ENCODE measurements at regions not wholly inside any gene's neighbourhood (a gene's known extent, or its start where the extent isn't known, plus 50 kb on each side); places are given as distances from the start of the nearest gene placed in this dataset.

DNA sequence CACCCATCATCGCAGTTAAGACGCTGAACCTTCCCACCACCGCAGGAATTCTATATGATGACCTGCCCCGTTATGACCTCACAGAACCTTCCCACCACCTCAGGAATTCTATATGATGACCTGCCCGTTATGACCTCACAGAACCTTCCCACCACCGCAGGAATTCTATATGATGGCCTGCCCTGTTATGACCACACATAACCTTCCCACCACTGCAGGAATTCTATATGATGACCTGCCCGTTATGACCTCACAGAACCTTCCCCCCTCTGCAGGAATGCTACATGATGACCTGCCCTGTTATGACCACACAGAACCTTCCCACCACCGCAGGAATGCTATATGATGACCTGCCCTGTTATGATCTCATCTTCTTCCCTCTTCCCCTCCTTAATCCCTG is 64.3 kb downstream of the IRX1 start:
- TF ChIP-seq, protein P1, sequence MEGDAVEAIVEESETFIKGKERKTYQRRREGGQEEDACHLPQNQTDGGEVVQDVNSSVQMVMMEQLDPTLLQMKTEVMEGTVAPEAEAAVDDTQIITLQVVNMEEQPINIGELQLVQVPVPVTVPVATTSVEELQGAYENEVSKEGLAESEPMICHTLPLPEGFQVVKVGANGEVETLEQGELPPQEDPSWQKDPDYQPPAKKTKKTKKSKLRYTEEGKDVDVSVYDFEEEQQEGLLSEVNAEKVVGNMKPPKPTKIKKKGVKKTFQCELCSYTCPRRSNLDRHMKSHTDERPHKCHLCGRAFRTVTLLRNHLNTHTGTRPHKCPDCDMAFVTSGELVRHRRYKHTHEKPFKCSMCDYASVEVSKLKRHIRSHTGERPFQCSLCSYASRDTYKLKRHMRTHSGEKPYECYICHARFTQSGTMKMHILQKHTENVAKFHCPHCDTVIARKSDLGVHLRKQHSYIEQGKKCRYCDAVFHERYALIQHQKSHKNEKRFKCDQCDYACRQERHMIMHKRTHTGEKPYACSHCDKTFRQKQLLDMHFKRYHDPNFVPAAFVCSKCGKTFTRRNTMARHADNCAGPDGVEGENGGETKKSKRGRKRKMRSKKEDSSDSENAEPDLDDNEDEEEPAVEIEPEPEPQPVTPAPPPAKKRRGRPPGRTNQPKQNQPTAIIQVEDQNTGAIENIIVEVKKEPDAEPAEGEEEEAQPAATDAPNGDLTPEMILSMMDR (IDR thresholded peaks at IDR 0.05; ENCODE audit: borderline replicate concordance, extremely low read depth, insufficient read depth), result no peak
- no peak for FAIRE-seq
- H3K27ac ChIP-seq (ENCODE audit: low read depth in 2 of 2, low read length in 2 of 2), result no peak overlapping the region

DNA sequence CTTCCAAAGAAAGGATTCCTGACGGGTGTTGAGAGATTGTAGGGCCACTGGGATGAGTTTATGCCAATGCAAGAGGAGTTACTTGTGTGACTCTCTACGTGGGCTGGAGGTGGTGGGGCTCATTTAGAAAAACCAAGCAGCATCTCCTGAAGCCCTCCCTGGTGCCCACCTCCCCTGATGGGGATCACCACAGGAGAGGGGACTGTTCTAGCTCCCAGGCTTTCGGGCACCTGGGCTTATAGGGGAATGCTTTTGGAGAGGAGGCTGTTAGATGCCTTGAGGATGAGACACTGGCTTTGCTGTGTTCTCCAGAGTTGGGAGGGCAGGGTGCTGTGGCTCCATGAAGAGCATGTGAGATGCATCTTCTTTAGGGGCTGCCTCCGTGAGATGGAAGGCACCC is 65.0 kb downstream of the IRX1 start:
- no peak overlapping the region for H3K27ac ChIP-seq (ENCODE audit: low read depth in 2 of 2, low read length in 2 of 2)
- DNase-seq (no peak), FAIRE-seq (no peak)
- TF ChIP-seq, protein P1 (IDR thresholded peaks at IDR 0.05; ENCODE audit: borderline replicate concordance, extremely low read depth, insufficient read depth), result no peak
- H3K9me3 ChIP-seq (ENCODE audit: control insufficient read depth in 2 of 3, insufficient read depth in 1 of 3, low read length in 3 of 3), result no peaks in the 10 kb centered on the region
- no peaks in the 10 kb centered on the region for H3K36me3 ChIP-seq (ENCODE audit: control insufficient read depth in 2 of 3, insufficient read depth in 3 of 3, low read length in 3 of 3)
- no peak overlapping the region for H3K9ac ChIP-seq (ENCODE audit: low read length in 3 of 3)
- intact Hi-C loops (cut with DNase I), result no loop called here
- no peaks in the 10 kb centered on the region for H3K4me1 ChIP-seq (ENCODE audit: control insufficient read depth in 2 of 3, insufficient read depth in 2 of 3, low read depth in 1 of 3, low read length in 3 of 3)
- no peak overlapping the region for H3K4me3 ChIP-seq (ENCODE audit: low read length in 3 of 3)
- H3K27me3 ChIP-seq (ENCODE audit: control insufficient read depth, insufficient read depth, low read length), result no peaks in the 10 kb centered on the region

More for the DNA sequence above, 64.3 kb downstream of the IRX1 start:
- H3K27me3 ChIP-seq (ENCODE audit: control insufficient read depth, insufficient read depth, low read length), result no peaks in the 10 kb centered on the region
- DNase-seq, result no peak
- intact Hi-C loops (cut with DNase I), result no loop called here
- H3K36me3 ChIP-seq (ENCODE audit: control insufficient read depth in 2 of 3, insufficient read depth in 3 of 3, low read length in 3 of 3), result no peaks in the 10 kb centered on the region
- no peaks in the 10 kb centered on the region for H3K9me3 ChIP-seq (ENCODE audit: control insufficient read depth in 2 of 3, insufficient read depth in 1 of 3, low read length in 3 of 3)
- no peak overlapping the region for H3K4me3 ChIP-seq (ENCODE audit: low read length in 3 of 3)
- H3K4me1 ChIP-seq (ENCODE audit: control insufficient read depth in 2 of 3, insufficient read depth in 2 of 3, low read depth in 1 of 3, low read length in 3 of 3), result no peaks in the 10 kb centered on the region
- no peak overlapping the region for H3K9ac ChIP-seq (ENCODE audit: low read length in 3 of 3)

DNA sequence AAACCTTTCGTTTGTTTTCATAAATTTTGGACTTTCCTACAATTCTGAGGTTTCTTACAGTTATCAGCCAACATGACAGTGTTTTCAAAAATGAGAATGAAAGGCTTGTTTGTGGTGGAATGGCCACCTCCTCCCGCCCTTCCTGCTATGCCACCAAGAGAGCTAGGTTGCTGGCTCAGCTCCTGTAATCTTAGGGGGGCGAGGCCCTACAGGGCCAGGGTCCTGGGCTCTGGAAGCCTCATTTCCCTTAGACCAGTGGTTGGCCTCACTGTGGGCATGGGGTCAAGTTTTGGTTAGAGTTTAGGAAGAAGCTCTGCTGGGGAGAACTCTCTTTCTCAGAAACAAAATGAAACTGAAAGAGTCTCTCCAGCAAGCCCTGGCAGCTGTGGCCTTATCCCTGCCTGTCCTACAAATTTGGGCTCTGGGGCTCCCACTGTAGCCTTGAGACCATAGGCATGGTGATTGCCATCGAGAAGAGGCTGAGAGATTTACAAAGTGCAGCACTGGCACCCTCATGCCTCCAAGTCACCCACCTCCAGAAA is 66.2 kb downstream of the IRX1 start:
- DNase-seq (no peak), FAIRE-seq (no peak)

More for the DNA sequence above, 66.2 kb downstream of the IRX1 start:
- Histone ChIP-seq H3K4me3 (ENCODE audit: low read length in 3 of 3) (no peak overlapping the region), H3K36me3 (ENCODE audit: control insufficient read depth in 2 of 3, insufficient read depth in 3 of 3, low read length in 3 of 3) (no peaks in the 10 kb centered on the region), H3K9me3 (ENCODE audit: control insufficient read depth in 2 of 3, insufficient read depth in 1 of 3, low read length in 3 of 3) (no peaks in the 10 kb centered on the region), H3K4me1 (ENCODE audit: control insufficient read depth in 2 of 3, insufficient read depth in 2 of 3, low read depth in 1 of 3, low read length in 3 of 3) (no peaks in the 10 kb centered on the region), H3K27ac (ENCODE audit: low read depth in 2 of 2, low read length in 2 of 2) (no peak overlapping the region), H3K27me3 (ENCODE audit: control insufficient read depth, insufficient read depth, low read length) (no peaks in the 10 kb centered on the region), H3K9ac (ENCODE audit: low read length in 3 of 3) (no peak overlapping the region)
- intact Hi-C loops (cut with DNase I), result no loop called here
- TF ChIP-seq, protein P1 (IDR thresholded peaks at IDR 0.05; ENCODE audit: borderline replicate concordance, extremely low read depth, insufficient read depth), result no peak

Measured in kidney (tissue), 13 donors.